Posterior vena cava (tissue), 2 donors: ENCODE measurements at regions not wholly inside any gene's neighbourhood (a gene's known extent, or its start where the extent isn't known, plus 50 kb on each side); places are given as distances from the start of the nearest gene placed in this dataset.
"Not testable (repeated sequence)": the region's sequence is repeated elsewhere in the genome, so short reads cannot be mapped to it uniquely, and the experiment has no call there.

Experiments used
- DNase-seq: peaks from one replicate; pipeline ENCODE4 v3.0.0-alpha.2; 2020; ENCODE audit warnings: low spot score
- intact Hi-C, 2 donors: fragments of 100-400 bp; cut with DNase I; formaldehyde crosslinking; loops; one replicate each; pipeline versions ENCODE4 v1.14.1 to v1.14.2; 2022 to 2023
- donor health status: DM: yes; HTN: yes; CAD: no.
- donor health status: DM: yes; HTN: yes; CAD: no.

DNA sequence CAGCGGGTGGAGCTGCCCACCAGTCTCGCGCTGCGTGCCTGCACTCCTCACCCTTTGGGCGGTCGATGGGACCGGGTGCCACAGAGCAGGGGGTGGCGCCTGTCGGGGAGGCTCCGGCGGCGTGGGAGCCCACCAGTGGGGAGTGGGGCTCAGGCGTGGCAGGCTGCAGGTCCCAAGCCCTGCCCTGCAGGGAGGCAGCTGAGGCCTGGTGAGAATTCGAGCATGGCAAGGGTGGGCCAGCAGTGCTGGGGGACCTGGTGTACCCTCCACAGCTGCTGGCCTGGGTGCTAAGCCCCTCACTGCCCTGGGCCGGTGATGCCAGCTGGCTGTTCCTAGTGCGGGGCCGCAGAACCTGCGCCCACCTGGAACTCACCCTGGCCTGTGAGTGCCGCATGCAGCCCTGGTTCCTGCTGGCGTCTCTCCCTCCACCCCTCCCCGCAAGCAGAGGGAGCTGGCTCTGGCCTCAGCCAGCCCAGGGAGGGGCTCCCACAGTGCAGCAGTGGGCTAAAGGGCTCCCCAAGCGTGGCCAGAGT, 746.6 kb upstream of the PABPC4L start:
- DNase-seq, result no peak
- intact Hi-C loops, result no loop called here

DNA sequence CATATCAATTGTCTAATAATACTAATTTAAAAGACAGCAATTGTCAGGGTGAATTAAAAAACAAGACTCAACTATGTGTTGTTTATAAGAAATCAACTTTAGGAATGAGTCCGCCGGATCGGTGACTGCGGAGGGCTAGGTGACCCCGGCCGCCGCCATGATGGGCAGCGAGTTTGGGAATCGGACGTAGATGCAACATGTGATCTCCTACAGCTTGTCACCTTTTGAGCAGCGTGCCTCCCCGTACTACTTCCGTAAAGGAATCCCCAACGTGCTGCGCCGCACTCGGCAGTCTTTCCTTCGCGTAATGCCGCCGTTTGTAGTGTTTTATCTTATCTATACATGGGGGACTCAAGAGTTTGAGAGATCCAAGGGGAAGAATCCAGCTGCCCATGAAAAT, 742.5 kb upstream of the PABPC4L start:
- intact Hi-C loops, result no loop called here
- no peak for DNase-seq

GRCh38 chr4:134936014-134936413, 734.4 kb upstream of the PABPC4L start:
- no peak for DNase-seq

GRCh38 chr4:134935320-134935719, 733.7 kb upstream of the PABPC4L start:
- intact Hi-C loops, result no loop called here
- DNase-seq, result no peak

More at GRCh38 chr4:134936014-134936413, 734.4 kb upstream of the PABPC4L start:
- intact Hi-C loops, result no loop called here

DNA sequence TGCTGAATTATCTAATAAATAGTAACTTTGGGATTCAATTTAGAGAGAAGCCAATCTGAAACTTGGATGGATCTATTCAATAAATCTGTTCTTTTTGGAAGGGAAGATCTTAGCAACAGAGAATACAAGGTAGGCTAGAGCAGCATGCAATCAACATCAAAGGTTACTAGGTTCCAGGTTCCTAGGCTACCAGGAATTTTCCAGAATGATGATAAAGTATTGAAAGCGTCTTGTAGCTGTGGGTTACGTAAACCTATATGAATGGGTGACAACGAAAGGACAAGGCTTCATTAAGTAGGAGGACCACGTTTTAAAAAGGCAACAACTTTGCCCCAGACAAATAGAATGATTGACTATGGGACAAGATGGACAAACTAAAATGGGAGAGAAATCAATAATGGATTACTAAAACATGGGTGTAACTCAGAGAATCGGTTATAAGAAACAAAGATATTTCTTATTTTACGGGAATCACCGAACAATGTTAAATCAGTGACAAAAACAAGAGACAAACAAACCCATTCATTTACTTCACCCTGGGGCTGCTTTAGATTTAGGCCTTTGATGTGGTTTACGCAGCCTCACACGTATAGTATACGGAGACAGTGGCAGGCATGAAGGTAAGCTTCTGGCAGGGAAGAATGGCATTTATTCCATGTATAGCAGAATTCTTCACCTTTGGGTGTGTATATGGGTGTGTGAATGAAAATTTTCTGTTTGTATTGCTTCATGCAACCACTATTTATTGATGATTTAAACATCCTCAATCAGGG, 732.6 kb upstream of the PABPC4L start:
- intact Hi-C loops, result no loop called here
- DNase-seq, result no peak

DNA sequence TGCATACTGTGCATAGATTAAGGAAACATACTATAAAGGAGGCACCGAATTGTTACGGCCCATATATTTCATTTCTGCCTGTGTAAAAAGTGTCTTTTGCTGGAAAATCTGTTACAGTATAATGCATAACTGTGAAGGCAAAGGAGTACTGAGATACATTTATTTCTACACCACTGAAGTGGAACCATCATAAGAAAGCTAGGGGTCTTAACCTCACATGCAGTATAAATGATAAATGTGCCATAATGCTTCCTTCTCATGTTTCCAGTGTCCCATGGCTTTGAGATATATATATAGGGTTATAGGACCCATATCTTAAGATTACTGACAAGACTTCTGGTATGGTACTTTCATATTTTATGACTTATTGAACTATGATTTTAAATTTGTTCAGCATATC, 713.8 kb upstream of the PABPC4L start:
- DNase-seq, result no peak
- intact Hi-C loops, result no loop called here

GRCh38 chr4:134914250-134914649, 712.7 kb upstream of the PABPC4L start:
- intact Hi-C loops, DNase-seq: not testable (repeated sequence)

DNA sequence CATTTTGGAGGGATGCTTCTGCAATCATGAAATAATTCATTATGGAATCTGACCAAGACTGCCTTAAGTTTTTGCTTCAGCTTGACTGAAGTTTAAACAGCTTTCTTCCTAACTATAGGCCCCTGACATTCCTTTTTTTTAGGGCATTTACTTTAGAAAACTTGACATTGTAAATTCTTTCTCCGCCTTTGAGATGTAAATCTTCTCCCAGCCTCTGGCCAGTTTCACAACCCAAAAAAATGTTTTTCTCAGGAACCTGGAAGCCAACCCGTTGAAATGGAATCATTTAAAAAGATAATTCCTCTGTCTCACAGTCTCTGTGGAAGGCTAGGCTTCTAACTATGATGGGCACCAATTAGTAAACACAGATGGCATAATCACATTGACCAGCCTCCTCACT, 710.4 kb upstream of the PABPC4L start:
- DNase-seq, result no peak
- intact Hi-C loops, result no loop called here

GRCh38 chr4:134906404-134907023, 704.9 kb upstream of the PABPC4L start:
- no peak for DNase-seq
- intact Hi-C loops, result no loop called here

GRCh38 chr4:134905061-134905460, 703.5 kb upstream of the PABPC4L start:
- DNase-seq, result no peak
- intact Hi-C loops, result no loop called here

GRCh38 chr4:134888156-134888555, 686.6 kb upstream of the PABPC4L start:
- DNase-seq, result no peak
- intact Hi-C loops, result no loop called here

GRCh38 chr4:134885436-134885835, 683.8 kb upstream of the PABPC4L start:
- intact Hi-C loops, result no loop called here
- no peak for DNase-seq

DNA sequence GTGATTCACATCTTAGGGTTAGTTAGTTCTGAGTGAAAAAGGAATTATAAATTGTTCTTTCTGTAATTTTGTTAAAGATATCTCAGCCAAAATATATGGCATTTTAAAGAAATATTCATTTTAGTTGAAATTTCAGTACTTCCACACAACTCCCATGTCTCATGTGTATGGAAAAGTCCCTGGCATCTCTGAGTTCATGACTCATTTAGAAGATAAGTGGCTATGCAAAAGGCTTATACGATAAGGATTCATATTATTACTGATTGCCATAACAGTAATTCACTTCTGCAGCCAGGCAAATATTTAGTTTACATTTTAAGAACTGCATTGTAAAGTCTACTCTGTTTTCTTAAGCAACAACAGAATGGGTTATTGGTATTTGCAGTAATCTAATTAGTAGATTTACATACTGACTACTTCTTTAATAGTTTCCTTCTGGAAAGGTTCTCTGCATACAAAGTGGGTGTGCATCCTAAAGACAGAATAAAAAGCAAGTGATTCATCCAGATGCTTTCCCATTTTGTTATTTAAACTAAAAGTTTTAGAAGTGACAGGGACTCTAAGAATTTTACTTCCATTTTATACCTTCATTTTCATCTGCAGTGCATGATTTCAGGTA, 682.4 kb upstream of the PABPC4L start:
- DNase-seq, result no peak
- intact Hi-C loops, result no loop called here

DNA sequence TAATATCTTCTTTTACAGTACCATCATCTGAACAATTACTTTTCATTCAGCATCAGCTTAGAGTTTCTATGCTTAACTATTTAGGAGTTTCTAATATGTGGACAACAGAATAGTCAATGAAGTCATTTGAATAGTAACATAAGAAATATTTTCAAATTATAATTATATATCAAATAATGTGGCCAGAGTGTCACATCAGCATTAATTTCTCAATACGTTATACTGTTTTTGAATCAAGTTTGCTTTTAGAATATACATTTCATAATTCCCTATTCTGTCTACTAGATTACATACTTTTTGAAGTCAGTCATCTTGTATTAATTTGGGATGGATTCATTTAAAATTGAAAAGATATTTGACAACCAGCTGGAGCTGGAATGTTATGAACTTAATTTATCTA, 677.4 kb upstream of the PABPC4L start:
- intact Hi-C loops, result no loop called here
- DNase-seq, result no peak

GRCh38 chr4:134867027-134867426, 665.4 kb upstream of the PABPC4L start:
- intact Hi-C loops, result no loop called here
- no peak for DNase-seq

- DNase-seq, result no peak
- intact Hi-C loops, result no loop called here
Observed at GRCh38 chr4:134865675-134866074, 664.1 kb upstream of the PABPC4L start.

DNA sequence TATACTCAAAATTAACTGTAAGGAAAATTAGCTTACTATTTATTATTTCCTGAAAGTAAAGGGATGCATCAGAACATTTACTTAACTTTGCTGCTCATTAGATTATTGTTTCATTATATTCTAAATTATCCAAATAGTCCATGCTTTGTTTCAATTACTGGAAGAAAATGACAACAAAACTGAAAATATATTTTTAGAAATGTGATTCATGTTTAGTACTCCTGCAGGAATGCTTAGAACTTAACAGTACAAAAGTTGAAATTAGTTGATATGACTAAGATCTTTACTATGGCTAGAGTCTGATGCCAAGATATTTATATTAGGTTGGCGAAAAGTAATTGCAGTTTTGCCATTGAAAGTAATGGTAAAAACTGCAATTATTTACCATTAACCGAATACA, 660.5 kb upstream of the PABPC4L start:
- intact Hi-C loops, result no loop called here

GRCh38 chr4:134848681-134849080, 647.1 kb upstream of the PABPC4L start:
- intact Hi-C loops, result no loop called here
- no peak for DNase-seq

More for the DNA sequence above, 660.5 kb upstream of the PABPC4L start:
- no peak for DNase-seq

- DNase-seq, intact Hi-C loops: not testable (repeated sequence)
Observed at GRCh38 chr4:134830741-134831140, 629.2 kb upstream of the PABPC4L start.

DNA sequence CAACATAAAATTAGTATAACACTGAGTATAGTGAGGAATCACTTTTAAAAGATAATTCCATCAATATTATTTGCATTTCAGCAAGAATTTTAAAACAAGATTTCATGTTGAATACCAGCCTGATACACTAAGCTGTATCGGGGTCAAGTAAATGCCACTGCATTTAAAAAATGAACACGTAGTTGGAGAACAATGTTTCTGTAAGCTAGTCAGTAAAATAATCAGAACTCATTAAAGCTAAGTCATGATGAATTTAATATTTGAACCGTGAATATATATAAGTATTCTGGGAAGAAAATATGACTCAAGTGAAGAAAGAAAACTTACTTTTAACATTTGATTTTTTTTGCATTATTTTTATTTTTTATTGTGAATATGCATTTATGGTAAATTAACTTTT, 611.0 kb upstream of the PABPC4L start:
- no peak for DNase-seq
- intact Hi-C loops, result no loop called here
